22Rv1 (cell line): ENCODE measurements at regions not wholly inside any gene's neighbourhood (a gene's known extent, or its start where the extent isn't known, plus 50 kb on each side); places are given as distances from the start of the nearest gene placed in this dataset.

ENCODE experiments used
- H3K27ac ChIP-seq: fragments of 450-650 bp; 2 replicates; pipeline ENCODE4 v1.5.1; 2017
- CTCF ChIP-seq: fragments of 450-650 bp; IDR thresholded peaks from 2 replicates; pipeline ENCODE4 v1.5.1; 2017; ENCODE audit warnings: mild to moderate bottlenecking
- ZFX ChIP-seq: fragments of 450-650 bp; IDR thresholded peaks from 2 replicates; pipeline ENCODE4 v1.6.1; 2017; ENCODE audit warnings: antibody characterized with exemption, borderline replicate concordance

- TF ChIP-seq ZFX, result no peak
- TF ChIP-seq CTCF, result no peak
- no peak overlapping the region for H3K27ac ChIP-seq
Measured at GRCh38 chr9:27848315-27848714, 275.0 kb upstream of the C9orf72 start.

- no peak for TF ChIP-seq ZFX
- no peak for TF ChIP-seq CTCF
- no peak overlapping the region for H3K27ac ChIP-seq
Measured at GRCh38 chr9:27851858-27852257, 278.6 kb upstream of the C9orf72 start.

- TF ChIP-seq CTCF (no peak), ZFX (no peak)
Measured at GRCh38 chr9:27853529-27853928, 280.2 kb upstream of the C9orf72 start.

GRCh38 chr9:27856054-27856453, 282.8 kb upstream of the C9orf72 start:
- no peak for TF ChIP-seq CTCF
- no peak for TF ChIP-seq ZFX
- H3K27ac ChIP-seq, result no peak overlapping the region

More at GRCh38 chr9:27853529-27853928, 280.2 kb upstream of the C9orf72 start:
- H3K27ac ChIP-seq, result no peak overlapping the region

GRCh38 chr9:27856748-27857147, 283.5 kb upstream of the C9orf72 start:
- H3K27ac ChIP-seq, result no peak overlapping the region
- TF ChIP-seq ZFX, result no peak
- TF ChIP-seq CTCF, result no peak

GRCh38 chr9:27861887-27862286, 288.6 kb upstream of the C9orf72 start:
- no peak for TF ChIP-seq CTCF
- H3K27ac ChIP-seq, result no peak overlapping the region

GRCh38 chr9:27864644-27865438, 291.6 kb upstream of the C9orf72 start:
- TF ChIP-seq ZFX (no peak), CTCF (no peak)
- no peak overlapping the region for H3K27ac ChIP-seq
